Thoracic aorta (tissue), 2 donors: ENCODE measurements at regions not wholly inside any gene's neighbourhood (a gene's known extent, or its start where the extent isn't known, plus 50 kb on each side); places are given as distances from the start of the nearest gene placed in this dataset.

Source experiments
- ATAC-seq: fragments of 150-250 bp; one replicate; pipeline ENCODE4 v1.8.0; 2017; ENCODE audit warnings: low read depth; ENCODE audit not compliant: insufficient number of reproducible peaks, low FRiP score
- DNase-seq: peaks from one replicate; pipeline ENCODE4 v3.0.0-alpha.2; 2020; ENCODE audit warnings: low spot score
- H3K27ac ChIP-seq, 2 donors: fragments of 200-600 bp; sonication (generic); 1 replicate in 1 of 2; 2 replicates in 1 of 2; pipeline ENCODE4 v1.5.1; 2016; ENCODE audit warnings: mild to moderate bottlenecking in 2 of 2, moderate library complexity in 2 of 2
- H3K27me3 ChIP-seq: fragments of 200-600 bp; sonication (generic); replicated peaks from 2 replicates; pipeline ENCODE4 v1.6.0; 2016; ENCODE audit warnings: mild to moderate bottlenecking; ENCODE audit not compliant: insufficient read depth
- H3K36me3 ChIP-seq: fragments of 200-600 bp; sonication (generic); one replicate; pipeline ENCODE4 v1.5.1; 2016
- H3K4me1 ChIP-seq, 2 donors: fragments of 200-600 bp; sonication (generic); 1 replicate in 1 of 2; 2 replicates in 1 of 2; pipeline versions ENCODE4 v1.5.1 to v1.6.0; 2016; ENCODE audit warnings: low read depth in 2 of 2, mild to moderate bottlenecking in 1 of 2; ENCODE audit not compliant: control insufficient read depth in 1 of 2
- H3K4me3 ChIP-seq: fragments of 200-600 bp; sonication (generic); 2 replicates; pipeline ENCODE4 v1.5.1; 2016; ENCODE audit warnings: mild to moderate bottlenecking
- H3K9me3 ChIP-seq: fragments of 200-600 bp; sonication (generic); 2 replicates; pipeline ENCODE4 v1.5.1; 2016
- TF ChIP-seq, protein P1 (sequence below): fragments of 200-600 bp; sonication (generic); IDR thresholded peaks from one replicate; pipeline ENCODE4 v1.5.1; 2019; ENCODE audit warnings: antibody characterized with exemption

DNA sequence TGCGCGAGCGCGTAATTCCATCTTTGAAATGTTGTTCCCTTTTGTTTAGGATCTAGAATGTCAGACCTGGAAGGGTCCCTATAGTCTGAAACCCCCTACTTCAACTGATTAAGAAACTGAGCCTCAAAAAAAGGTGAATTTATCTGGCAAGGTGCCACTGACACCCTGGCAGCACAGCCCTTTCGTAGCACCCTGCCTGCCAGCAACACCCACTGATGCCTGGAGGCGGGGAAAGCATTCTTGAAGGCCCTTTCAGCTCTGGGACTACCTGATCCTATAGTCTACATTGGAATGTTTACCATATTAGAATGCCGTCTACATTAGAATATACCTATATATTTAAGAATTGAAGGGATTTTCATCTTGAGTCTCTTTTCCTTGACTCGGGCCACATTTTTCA, 542.3 kb downstream of the BUD13 start:
- Histone ChIP-seq H3K4me1 (no peaks in the 10 kb centered on the region), H3K4me3 (no peak overlapping the region), H3K9me3 (no peaks in the 10 kb centered on the region), H3K27ac (no peak overlapping the region), H3K27me3 (no peaks in the 10 kb centered on the region), H3K36me3 (no peaks in the 10 kb centered on the region)
- ATAC-seq (no peak), DNase-seq (no peak)
- TF ChIP-seq, protein P1, sequence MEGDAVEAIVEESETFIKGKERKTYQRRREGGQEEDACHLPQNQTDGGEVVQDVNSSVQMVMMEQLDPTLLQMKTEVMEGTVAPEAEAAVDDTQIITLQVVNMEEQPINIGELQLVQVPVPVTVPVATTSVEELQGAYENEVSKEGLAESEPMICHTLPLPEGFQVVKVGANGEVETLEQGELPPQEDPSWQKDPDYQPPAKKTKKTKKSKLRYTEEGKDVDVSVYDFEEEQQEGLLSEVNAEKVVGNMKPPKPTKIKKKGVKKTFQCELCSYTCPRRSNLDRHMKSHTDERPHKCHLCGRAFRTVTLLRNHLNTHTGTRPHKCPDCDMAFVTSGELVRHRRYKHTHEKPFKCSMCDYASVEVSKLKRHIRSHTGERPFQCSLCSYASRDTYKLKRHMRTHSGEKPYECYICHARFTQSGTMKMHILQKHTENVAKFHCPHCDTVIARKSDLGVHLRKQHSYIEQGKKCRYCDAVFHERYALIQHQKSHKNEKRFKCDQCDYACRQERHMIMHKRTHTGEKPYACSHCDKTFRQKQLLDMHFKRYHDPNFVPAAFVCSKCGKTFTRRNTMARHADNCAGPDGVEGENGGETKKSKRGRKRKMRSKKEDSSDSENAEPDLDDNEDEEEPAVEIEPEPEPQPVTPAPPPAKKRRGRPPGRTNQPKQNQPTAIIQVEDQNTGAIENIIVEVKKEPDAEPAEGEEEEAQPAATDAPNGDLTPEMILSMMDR = no peak

DNA sequence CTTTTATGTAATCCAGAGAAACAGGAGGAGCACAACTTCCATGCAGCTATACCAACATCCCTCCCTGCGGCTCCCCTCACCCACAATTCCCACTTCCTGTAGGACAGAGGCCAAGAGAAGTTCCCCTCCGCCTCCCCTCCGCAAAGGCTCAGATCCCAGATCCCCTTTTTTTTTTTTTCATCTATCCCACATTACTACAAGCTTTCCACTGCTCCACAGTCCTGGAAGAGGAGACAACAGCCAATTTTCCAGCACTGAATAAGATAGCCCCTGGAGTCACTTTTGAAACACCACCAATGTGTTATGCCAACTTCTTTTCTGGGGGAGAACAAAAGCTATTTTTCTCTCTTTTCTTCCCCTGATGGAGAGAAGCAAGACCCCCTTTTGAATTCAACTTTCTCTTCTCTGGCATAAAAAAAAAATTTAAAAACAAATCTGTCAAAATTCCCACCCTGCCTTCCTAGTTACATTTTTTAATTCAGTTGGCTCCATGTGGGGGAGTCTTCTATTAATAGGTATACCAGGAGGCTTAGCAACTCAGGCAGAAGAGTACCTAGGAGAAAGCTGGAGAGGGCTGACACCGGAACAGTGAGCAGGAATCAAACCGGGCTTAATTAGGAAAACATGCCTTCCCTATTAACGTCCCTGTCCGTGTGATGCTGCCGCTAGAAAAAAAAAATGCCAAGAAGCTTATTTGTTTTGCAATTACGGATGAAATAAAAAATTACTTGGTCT, 543.4 kb downstream of the BUD13 start:
- Histone ChIP-seq H3K27ac (no peak overlapping the region), H3K36me3 (no peaks in the 10 kb centered on the region), H3K4me3 (no peak overlapping the region), H3K9me3 (no peaks in the 10 kb centered on the region), H3K4me1 (no peaks in the 10 kb centered on the region), H3K27me3 (peaks cover 4% of the 10 kb centered on the region)
- ATAC-seq (no peak), DNase-seq (no peak)
- TF ChIP-seq, protein P1 = no peak

DNA sequence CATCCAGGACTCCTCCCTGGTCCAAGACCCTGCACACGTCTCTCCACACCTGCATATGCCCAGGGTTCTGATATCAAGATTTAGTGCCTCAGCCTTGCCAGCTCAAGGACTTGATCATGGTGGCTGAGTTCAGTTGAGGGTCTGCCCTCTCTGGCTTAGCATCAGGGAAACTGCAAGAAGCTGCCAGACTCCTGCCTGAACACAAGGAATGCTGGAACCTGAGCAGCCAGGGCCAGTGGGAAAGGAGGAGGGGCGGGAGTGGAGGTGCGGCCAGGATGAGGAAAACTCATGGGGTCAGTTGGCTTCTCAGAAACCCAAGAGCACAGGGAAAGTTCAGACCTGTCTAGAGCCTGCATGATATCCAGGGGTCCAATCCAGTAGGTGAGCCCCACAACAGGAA, 546.1 kb downstream of the BUD13 start:
- Histone ChIP-seq H3K27ac (no peak overlapping the region), H3K27me3 (peaks cover 4% of the 10 kb centered on the region), H3K36me3 (no peaks in the 10 kb centered on the region), H3K4me1 (no peaks in the 10 kb centered on the region), H3K9me3 (no peaks in the 10 kb centered on the region), H3K4me3 (no peak overlapping the region)
- DNase-seq (no peak), ATAC-seq (no peak)
- TF ChIP-seq, protein P1 = no peak

DNA sequence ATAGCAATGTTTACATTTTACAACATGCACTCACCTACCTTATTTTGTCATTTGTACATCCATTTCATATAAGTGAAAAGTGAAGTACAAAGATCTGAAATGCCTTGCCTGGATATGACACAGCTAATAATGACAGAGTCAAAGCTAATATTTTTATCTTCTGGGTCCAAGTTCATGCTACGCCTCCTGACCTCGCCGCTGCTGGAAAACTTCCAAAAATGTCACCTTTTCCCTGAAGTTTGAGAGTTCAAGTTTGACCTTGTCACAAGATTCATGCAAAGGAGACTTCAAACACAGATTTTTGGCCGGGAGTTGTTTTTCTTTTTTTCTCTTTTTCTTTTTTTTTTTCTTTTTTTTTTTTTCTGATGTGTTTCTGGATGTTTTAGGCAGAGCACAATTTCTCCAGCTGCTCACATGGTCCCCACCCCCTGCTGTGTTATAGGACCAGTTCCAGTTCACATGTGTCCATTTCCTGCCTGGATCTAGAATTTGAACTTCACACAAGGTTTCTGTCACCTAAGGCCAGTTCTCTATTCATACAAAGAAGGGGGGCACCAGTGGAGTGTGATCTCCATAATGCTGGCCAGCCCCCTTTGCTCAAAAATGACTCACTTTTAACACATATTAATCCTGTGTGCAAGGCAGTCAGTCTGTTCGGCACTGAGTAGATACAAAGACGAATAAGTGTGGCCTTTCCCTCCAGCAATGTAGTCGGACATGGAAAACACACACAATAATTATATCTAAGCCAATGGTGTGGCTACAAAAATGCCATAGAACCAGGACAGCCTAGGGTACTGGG, 546.8 kb downstream of the BUD13 start:
- no peak overlapping the region for H3K27ac ChIP-seq
- no peaks in the 10 kb centered on the region for H3K9me3 ChIP-seq
- ATAC-seq = no peak
- no peaks in the 10 kb centered on the region for H3K36me3 ChIP-seq
- H3K4me3 ChIP-seq = no peak overlapping the region
- TF ChIP-seq, protein P1 = no peak
- DNase-seq = no peak
- no peaks in the 10 kb centered on the region for H3K4me1 ChIP-seq
- peaks cover 4% of the 10 kb centered on the region for H3K27me3 ChIP-seq

DNA sequence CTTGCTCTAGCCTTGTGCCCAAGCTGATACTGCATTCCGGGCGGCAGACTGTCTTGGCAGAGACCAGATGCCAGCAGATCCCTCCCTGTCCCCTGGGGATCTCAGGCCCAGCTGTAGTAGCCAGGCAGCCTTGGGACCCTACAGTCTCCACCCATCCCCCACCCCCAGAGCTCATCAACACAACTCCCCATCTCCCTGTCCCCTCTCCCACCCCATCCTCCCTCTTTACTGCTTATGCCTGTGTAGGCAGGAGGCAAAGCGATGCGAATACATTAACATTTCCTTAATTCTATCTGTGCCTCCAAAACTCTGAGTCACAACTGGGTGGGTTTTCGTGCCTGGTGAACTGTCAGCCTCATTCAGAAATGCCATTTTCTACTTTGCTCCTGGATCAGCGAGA, 547.6 kb downstream of the BUD13 start:
- Histone ChIP-seq H3K9me3 (no peaks in the 10 kb centered on the region), H3K36me3 (no peaks in the 10 kb centered on the region), H3K27ac (no peak overlapping the region), H3K4me3 (no peak overlapping the region), H3K4me1 (no peaks in the 10 kb centered on the region), H3K27me3 (peaks cover 4% of the 10 kb centered on the region)
- ATAC-seq (no peak), DNase-seq (no peak)
- TF ChIP-seq, protein P1 = no peak
